OCI-LY7 (cell line): ENCODE measurements at regions not wholly inside any gene's neighbourhood (a gene's known extent, or its start where the extent isn't known, plus 50 kb on each side); places are given as distances from the start of the nearest gene placed in this dataset.

ENCODE experiments used
- CTCF ChIP-seq: fragments of 200-600 bp; sonication (generic); conservative IDR thresholded peaks from 2 replicates; pipeline ENCODE4 v1.5.1; 2014; ENCODE audit warnings: mild to moderate bottlenecking, antibody characterized with exemption, low read length, moderate library complexity, mixed read lengths
- EZH2phosphoT487 ChIP-seq: fragments of 200-600 bp; sonication (generic); IDR thresholded peaks from 2 replicates; pipeline ENCODE4 v1.6.1; 2018; ENCODE audit warnings: low read depth, borderline replicate concordance, mild to moderate bottlenecking, mixed run types, antibody characterized with exemption, low read length, moderate library complexity, mixed read lengths

- TF ChIP-seq CTCF (no peak), EZH2phosphoT487 (no peak)
These were observed 144.1 kb upstream of the KCNJ18 start for GRCh38 chr17:21548236-21548635.
